ENCODE measurements at regions not wholly inside any gene's neighbourhood (a gene's known extent, or its start where the extent isn't known, plus 50 kb on each side); places are given as distances from the start of the nearest gene placed in this dataset.
"Not testable (repeated sequence)": the region's sequence is repeated elsewhere in the genome, so short reads cannot be mapped to it uniquely, and the experiment has no call there.

- peak; percentile 46 for DNase-seq
These were observed 130.3 kb upstream of the BTN3A2 start for GRCh38 chr6:26234421-26235301.

GRCh38 chr6:26235302-26235670 lies 129.7 kb upstream of the BTN3A2 start:
- no peak for DNase-seq

- not testable (repeated sequence) for DNase-seq
These were observed 125.6 kb upstream of the BTN3A2 start for GRCh38 chr6:26239415-26239814.

GRCh38 chr6:26240157-26241032 lies 124.6 kb upstream of the BTN3A2 start:
- DNase-seq = no peak

- DNase-seq = no peak
These were observed 123.7 kb upstream of the BTN3A2 start for GRCh38 chr6:26241033-26241895.

GRCh38 chr6:26243132-26243531 lies 121.9 kb upstream of the BTN3A2 start:
- DNase-seq = no peak

GRCh38 chr6:26243752-26244151 lies 121.2 kb upstream of the BTN3A2 start:
- DNase-seq = no peak

- no peak for DNase-seq
These were observed 118.9 kb upstream of the BTN3A2 start for GRCh38 chr6:26246058-26246457.

GRCh38 chr6:26246553-26246952 lies 118.4 kb upstream of the BTN3A2 start:
- no peak for DNase-seq

- DNase-seq = no peak
These were observed 115.4 kb upstream of the BTN3A2 start for GRCh38 chr6:26249707-26249956.

GRCh38 chr6:26249957-26250697 lies 114.9 kb upstream of the BTN3A2 start:
- no peak for DNase-seq

- no peak for DNase-seq
These were observed 114.3 kb upstream of the BTN3A2 start for GRCh38 chr6:26250698-26251044.

GRCh38 chr6:26251354-26252076 lies 113.5 kb upstream of the BTN3A2 start:
- no peak for DNase-seq

- no peak for DNase-seq
These were observed 112.9 kb upstream of the BTN3A2 start for GRCh38 chr6:26252077-26252472.

- no peak for DNase-seq
These were observed 110.3 kb upstream of the BTN3A2 start for GRCh38 chr6:26254724-26255123.

- DNase-seq = no peak
These were observed 107.7 kb upstream of the BTN3A2 start for GRCh38 chr6:26257272-26257671.

- DNase-seq = no peak
These were observed 106.6 kb upstream of the BTN3A2 start for GRCh38 chr6:26258212-26258977.

- DNase-seq = no peak
These were observed 104.8 kb upstream of the BTN3A2 start for GRCh38 chr6:26260110-26260637.

GRCh38 chr6:26260725-26261490 lies 104.1 kb upstream of the BTN3A2 start:
- no peak for DNase-seq

- no peak for DNase-seq
These were observed 100.5 kb upstream of the BTN3A2 start for GRCh38 chr6:26264547-26264946.

Data from NCI-H524 treated with DMSO at 0.1 percent for 48 hours (cell line).